Panc1 (cell line): ENCODE measurements at regions not wholly inside any gene's neighbourhood (a gene's known extent, or its start where the extent isn't known, plus 50 kb on each side); places are given as distances from the start of the nearest gene placed in this dataset.

Source experiments
- ATAC-seq: fragments of 200-7000 bp; cut with Tn5 transposase; 2 replicates; pipeline ENCODE4 v1.9.1; 2020; ENCODE audit warnings: mild to moderate bottlenecking, moderate library complexity
- BruUV-seq: library from RNA; stranded (reverse); fragments of 400-500 nt; replicated peaks from 2 replicates; lab custom pipeline; 2021; lab: Mats Ljungman, UMichigan
- CTCF ChIA-PET: fragments of 300-600 bp; sonication (Branson Sonifier 250); formaldehyde crosslinking; loops from one replicate; lab custom pipeline; 2022; ENCODE audit warnings: antibody characterized with exemption; lab: Charles Lee
- POLR2A ChIA-PET: fragments of 300-600 bp; sonication (Branson Sonifier 250); formaldehyde crosslinking; loops from one replicate; lab custom pipeline; 2022; ENCODE audit warnings: antibody characterized with exemption; lab: Charles Lee
- DNase-seq: peaks from one replicate; pipeline ENCODE4 v3.0.0-alpha.2; 2010; ENCODE audit warnings: low read depth, low spot score
- H3K27ac ChIP-seq: 2 replicates; pipeline ENCODE4 v1.5.1; 2011; ENCODE audit warnings: mild to moderate bottlenecking, low read length, inconsistent platforms
- H3K27me3 ChIP-seq: fragments of 200-500 bp; sonication (Bioruptor generic); 2 replicates; pipeline ENCODE4 v1.6.0; 2014; ENCODE audit warnings: low read length, inconsistent platforms; ENCODE audit not compliant: control insufficient read depth, insufficient read depth
- H3K36me3 ChIP-seq: fragments of 200-500 bp; sonication (Bioruptor generic); 2 replicates; pipeline ENCODE4 v1.5.1; 2014; ENCODE audit warnings: inconsistent platforms, mild to moderate bottlenecking, low read length, moderate library complexity; ENCODE audit not compliant: control insufficient read depth, insufficient read depth
- H3K4me1 ChIP-seq: 2 replicates; pipeline ENCODE4 v1.5.1; 2011; ENCODE audit warnings: inconsistent platforms, mild to moderate bottlenecking, low read length, moderate library complexity; ENCODE audit not compliant: control insufficient read depth, insufficient read depth
- H3K4me3 ChIP-seq, 2 experiments: 2 replicates each; pipeline ENCODE4 v1.5.1; 2011 to 2012; ENCODE audit warnings: low read depth in 2 of 2, low read length in 2 of 2, mild to moderate bottlenecking in 2 of 2, inconsistent platforms in 1 of 2, moderate library complexity in 1 of 2
- H3K9me3 ChIP-seq: fragments of 200-500 bp; sonication (Bioruptor generic); 2 replicates; pipeline ENCODE4 v1.5.1; 2014; ENCODE audit warnings: low read depth, mild to moderate bottlenecking, inconsistent platforms, low read length, moderate library complexity; ENCODE audit not compliant: control insufficient read depth, insufficient read depth
- CTCF ChIP-seq: fragments of 450-650 bp; IDR thresholded peaks from 2 replicates; pipeline ENCODE4 v1.5.1; 2017; ENCODE audit warnings: mild to moderate bottlenecking
- POLR2AphosphoS5 ChIP-seq: IDR thresholded peaks from 2 replicates; pipeline ENCODE4 v1.6.1; 2012; ENCODE audit warnings: mild to moderate bottlenecking, low read depth, low read length, moderate library complexity
- REST ChIP-seq, 2 experiments: IDR thresholded peaks; 2 replicates each; pipeline ENCODE4 v1.6.1; 2011 to 2012; ENCODE audit warnings: low read depth in 2 of 2, control low read depth in 1 of 2, low read length in 1 of 2, mild to moderate bottlenecking in 1 of 2, moderate library complexity in 1 of 2; ENCODE audit not compliant: insufficient read depth in 1 of 2
- SIN3A ChIP-seq: IDR thresholded peaks from 2 replicates; pipeline ENCODE4 v1.6.1; 2012; ENCODE audit warnings: low read depth, mild to moderate bottlenecking, low read length, moderate library complexity, borderline replicate concordance; ENCODE audit not compliant: insufficient read depth
- TCF7L2 ChIP-seq: IDR thresholded peaks from 2 replicates; pipeline ENCODE4 v1.6.1; 2011; ENCODE audit warnings: mild to moderate bottlenecking, low read depth, low read length, inconsistent platforms
- in situ Hi-C: cut with HindIII; loops from 2 replicates; pipeline ENCODE4 v1.10.0; 2016; ENCODE audit warnings: low sequenced_read_pairs, low pct_unique_long_range_greater_than_20kb
- intact Hi-C: fragments of 100-400 bp; cut with micrococcal nuclease; formaldehyde crosslinking; loops from one replicate; pipeline ENCODE4 v1.10.0; 2022; ENCODE audit not compliant: unreplicated experiment

- Histone ChIP-seq H3K4me1 (no peaks in the 10 kb centered on the region), H3K27ac (no peak overlapping the region), H3K36me3 (no peaks in the 10 kb centered on the region), H3K9me3 (no peaks in the 10 kb centered on the region), H3K27me3 (peaks cover 5% of the 10 kb centered on the region; the same call in 1 of the 2 replicates), H3K4me3 (no peak overlapping the region)
- intact Hi-C loops (no loop called here), in situ Hi-C loops (no loop called here)
- BruUV-seq, result no TSS peak
- ATAC-seq (no peak), DNase-seq (no peak)
- TF ChIP-seq REST (IDR thresholded peaks at IDR 0.05; ENCODE audit: insufficient read depth in 1 of 2, low read depth in 2 of 2, low read length in 1 of 2) (no peak), POLR2AphosphoS5 (no peak), SIN3A (no peak), TCF7L2 (no peak), CTCF (no peak)
- CTCF ChIA-PET, result interaction anchor here (0.6 kb wide), 1 partner anchor 406 kb away, joined by 6 read pairs; no protein-coding TSS in a partner anchor
- POLR2A ChIA-PET, result no interaction called here
Measured at GRCh38 chr3:127141921-127142730, 50.8 kb upstream of the PRR23E start.
